ENCODE measurements at regions not wholly inside any gene's neighbourhood (a gene's known extent, or its start where the extent isn't known, plus 50 kb on each side); places are given as distances from the start of the nearest gene placed in this dataset.

DNA sequence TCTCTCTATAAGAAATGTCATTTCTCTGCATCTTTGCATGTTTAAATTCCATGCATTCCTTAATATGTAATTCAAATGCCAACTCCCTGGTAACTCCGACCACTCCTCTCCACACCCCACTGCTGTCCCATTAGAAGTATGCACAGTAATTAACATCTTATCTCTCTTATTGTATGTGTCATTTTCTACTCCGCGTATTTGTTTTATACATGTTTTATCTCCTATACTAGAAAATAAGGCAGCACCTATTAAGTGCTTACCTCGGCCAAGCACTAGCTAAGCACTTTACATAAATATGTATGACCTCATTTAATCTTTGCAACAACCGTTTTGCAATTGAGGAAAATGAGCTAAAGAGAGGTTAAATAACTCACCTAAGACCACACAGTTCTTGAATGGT, 469.8 kb downstream of the BCAT1 start:
- no peaks in the 10 kb centered on the region for H3K36me3 Mint-ChIP-seq (ENCODE audit: low read depth)
- no peaks in the 10 kb centered on the region for H3K4me1 Mint-ChIP-seq (ENCODE audit: low read depth)

DNA sequence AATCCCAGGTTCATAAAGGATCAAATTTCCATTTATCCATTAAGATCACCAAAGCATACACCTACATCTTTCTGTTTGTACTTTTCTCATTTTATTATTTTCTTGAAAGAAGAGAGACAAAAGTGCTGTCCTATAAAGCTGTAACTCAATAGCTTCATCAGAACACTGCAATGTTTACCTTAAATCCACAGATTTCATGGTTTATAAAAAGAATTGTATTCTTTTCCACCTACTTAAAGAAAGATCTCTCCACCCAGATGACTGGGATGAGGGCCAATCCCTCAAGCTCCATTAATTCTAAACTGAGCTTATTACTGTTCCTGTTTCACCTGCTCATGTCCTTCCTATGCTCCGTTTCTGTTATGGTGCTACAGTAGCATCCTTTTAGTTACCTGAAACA, 470.6 kb downstream of the BCAT1 start:
- Mint-ChIP-seq H3K9me3 (no peaks in the 10 kb centered on the region), H3K27ac (no peak overlapping the region), H3K36me3 (ENCODE audit: low read depth) (no peaks in the 10 kb centered on the region), H3K4me1 (ENCODE audit: low read depth) (no peaks in the 10 kb centered on the region), H3K27me3 (ENCODE audit: low read depth) (no peaks in the 10 kb centered on the region), H3K4me3 (ENCODE audit: low read depth) (no peak overlapping the region)
- no peak for DNase-seq (ENCODE audit: low spot score)
- intact Hi-C loops (cut with micrococcal nuclease): no loop called here

More for the DNA sequence above, 469.8 kb downstream of the BCAT1 start:
- intact Hi-C loops (cut with micrococcal nuclease): no loop called here
- Mint-ChIP-seq H3K27me3 (ENCODE audit: low read depth) (no peaks in the 10 kb centered on the region), H3K4me3 (ENCODE audit: low read depth) (no peak overlapping the region), H3K27ac (no peak overlapping the region), H3K9me3 (no peaks in the 10 kb centered on the region)
- no peak for DNase-seq (ENCODE audit: low spot score)

DNA sequence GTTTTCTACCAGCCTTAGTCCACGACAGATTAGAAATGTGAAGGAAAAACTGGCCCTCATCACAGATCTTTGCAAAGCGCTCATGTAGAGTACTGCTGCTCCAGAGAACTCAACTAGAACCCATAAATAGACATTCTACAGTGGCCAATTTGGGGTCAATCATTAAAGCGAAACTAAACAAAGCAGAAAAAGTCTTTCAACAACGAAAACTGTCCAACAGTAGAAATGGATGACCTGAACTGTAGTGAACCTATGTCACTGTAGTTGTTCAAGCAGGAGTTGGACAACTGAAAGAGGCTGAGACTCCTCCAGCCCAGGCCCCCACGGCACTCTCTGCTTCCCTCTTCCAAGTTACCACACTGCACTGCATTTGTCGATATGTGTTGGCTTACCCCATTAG, 472.6 kb downstream of the BCAT1 start:
- no peaks in the 10 kb centered on the region for H3K36me3 Mint-ChIP-seq (ENCODE audit: low read depth)
- no peak for DNase-seq (ENCODE audit: low spot score)
- H3K9me3 Mint-ChIP-seq: no peaks in the 10 kb centered on the region

DNA sequence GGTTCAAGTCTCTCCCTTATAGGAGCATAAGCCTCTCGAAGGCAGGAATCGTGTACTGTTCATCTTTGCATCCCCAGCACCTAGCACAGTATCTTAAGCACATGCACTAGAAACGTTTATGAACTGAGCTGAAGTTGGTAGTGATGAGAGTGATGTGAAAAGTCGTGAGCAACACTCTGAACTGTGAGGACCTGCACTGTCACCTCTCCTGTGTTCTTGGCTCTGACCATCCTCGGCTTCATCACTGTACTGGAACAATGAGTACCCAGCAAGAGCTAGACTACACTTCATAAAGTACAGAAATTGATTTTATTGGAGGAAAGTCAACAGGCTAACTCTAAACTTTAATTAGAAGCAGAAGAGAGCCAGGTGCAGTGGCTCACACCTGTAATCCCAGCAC, 473.6 kb downstream of the BCAT1 start:
- intact Hi-C loops (cut with micrococcal nuclease): no loop called here
- no peak for DNase-seq (ENCODE audit: low spot score)
- Mint-ChIP-seq H3K27ac (no peak overlapping the region), H3K27me3 (ENCODE audit: low read depth) (no peaks in the 10 kb centered on the region), H3K9me3 (no peaks in the 10 kb centered on the region), H3K4me3 (ENCODE audit: low read depth) (no peak overlapping the region), H3K36me3 (ENCODE audit: low read depth) (no peaks in the 10 kb centered on the region), H3K4me1 (ENCODE audit: low read depth) (no peaks in the 10 kb centered on the region)

More for the DNA sequence above, 472.6 kb downstream of the BCAT1 start:
- no peak overlapping the region for H3K27ac Mint-ChIP-seq
- intact Hi-C loops (cut with micrococcal nuclease): no loop called here
- H3K4me3 Mint-ChIP-seq (ENCODE audit: low read depth): no peak overlapping the region
- H3K4me1 Mint-ChIP-seq (ENCODE audit: low read depth): no peaks in the 10 kb centered on the region
- H3K27me3 Mint-ChIP-seq (ENCODE audit: low read depth): no peaks in the 10 kb centered on the region

DNA sequence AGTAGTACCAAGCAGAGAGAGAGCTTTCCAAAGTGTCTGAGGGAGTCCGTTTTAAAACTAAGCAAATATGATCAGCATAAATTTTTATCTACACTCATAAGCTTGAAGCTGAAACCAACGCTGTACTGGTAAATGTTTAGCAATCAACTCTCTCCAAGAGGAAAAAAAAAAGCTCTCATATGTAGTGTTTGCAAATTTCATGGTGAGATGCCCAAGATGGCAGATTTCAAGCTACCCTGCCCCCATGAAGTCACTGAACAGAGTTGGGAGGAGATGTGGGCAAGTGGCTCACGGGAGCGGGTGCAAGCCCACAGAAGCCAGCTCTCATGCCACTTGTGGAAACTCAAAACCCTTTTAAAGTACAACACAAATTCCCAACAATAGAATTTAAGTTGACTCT, 475.8 kb downstream of the BCAT1 start:
- Mint-ChIP-seq H3K4me3 (ENCODE audit: low read depth) (no peak overlapping the region), H3K9me3 (no peaks in the 10 kb centered on the region), H3K4me1 (ENCODE audit: low read depth) (no peaks in the 10 kb centered on the region), H3K27me3 (ENCODE audit: low read depth) (no peaks in the 10 kb centered on the region), H3K27ac (no peak overlapping the region), H3K36me3 (ENCODE audit: low read depth) (no peaks in the 10 kb centered on the region)
- intact Hi-C loops (cut with micrococcal nuclease): no loop called here
- no peak for DNase-seq (ENCODE audit: low spot score)

GRCh38 chr12:24470050-24470449, 478.9 kb downstream of the BCAT1 start:
- Mint-ChIP-seq H3K27ac (no peak overlapping the region), H3K27me3 (ENCODE audit: low read depth) (no peaks in the 10 kb centered on the region), H3K4me3 (ENCODE audit: low read depth) (no peak overlapping the region), H3K4me1 (ENCODE audit: low read depth) (no peaks in the 10 kb centered on the region), H3K36me3 (ENCODE audit: low read depth) (no peaks in the 10 kb centered on the region), H3K9me3 (no peaks in the 10 kb centered on the region)
- intact Hi-C loops (cut with micrococcal nuclease): no loop called here
- no peak for DNase-seq (ENCODE audit: low spot score)

- H3K4me3 Mint-ChIP-seq (ENCODE audit: low read depth): no peak overlapping the region
- H3K27me3 Mint-ChIP-seq (ENCODE audit: low read depth): no peaks in the 10 kb centered on the region
- H3K36me3 Mint-ChIP-seq (ENCODE audit: low read depth): no peaks in the 10 kb centered on the region
- DNase-seq (ENCODE audit: low spot score): no peak
- H3K4me1 Mint-ChIP-seq (ENCODE audit: low read depth): no peaks in the 10 kb centered on the region
- no peaks in the 10 kb centered on the region for H3K9me3 Mint-ChIP-seq
- intact Hi-C loops (cut with micrococcal nuclease): no loop called here
- H3K27ac Mint-ChIP-seq: no peak overlapping the region
Observed at GRCh38 chr12:24469089-24469488, 479.8 kb downstream of the BCAT1 start.

- no peak overlapping the region for H3K27ac Mint-ChIP-seq
- no peaks in the 10 kb centered on the region for H3K4me1 Mint-ChIP-seq (ENCODE audit: low read depth)
- H3K27me3 Mint-ChIP-seq (ENCODE audit: low read depth): no peaks in the 10 kb centered on the region
- intact Hi-C loops (cut with micrococcal nuclease): no loop called here
- no peaks in the 10 kb centered on the region for H3K36me3 Mint-ChIP-seq (ENCODE audit: low read depth)
- H3K9me3 Mint-ChIP-seq: no peaks in the 10 kb centered on the region
- DNase-seq (ENCODE audit: low spot score): no peak
- no peak overlapping the region for H3K4me3 Mint-ChIP-seq (ENCODE audit: low read depth)
Observed at GRCh38 chr12:24467226-24467625, 481.7 kb downstream of the BCAT1 start.

DNA sequence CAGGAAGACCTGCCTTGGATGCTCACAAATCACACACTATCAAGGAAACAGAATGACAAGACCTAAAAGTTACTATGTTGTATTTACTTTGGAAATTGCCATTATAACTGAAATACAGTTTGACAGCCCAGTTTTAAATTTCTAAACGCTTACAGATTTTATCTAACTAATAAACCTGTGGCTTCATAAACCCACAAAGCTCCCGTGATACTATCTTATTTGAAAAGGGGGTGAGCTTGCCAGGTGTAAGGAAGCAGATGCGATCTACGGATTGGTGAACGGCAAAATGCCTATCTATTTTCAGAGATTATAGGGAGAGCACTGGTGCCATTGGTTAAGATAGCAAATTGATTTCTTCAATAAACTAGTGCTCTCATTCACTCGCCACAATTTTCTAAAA, 485.5 kb downstream of the BCAT1 start:
- Mint-ChIP-seq H3K27ac (no peak overlapping the region), H3K9me3 (no peaks in the 10 kb centered on the region)
- no peak for DNase-seq (ENCODE audit: low spot score)

GRCh38 chr12:24462946-24463345, 486.0 kb downstream of the BCAT1 start:
- no peaks in the 10 kb centered on the region for H3K36me3 Mint-ChIP-seq (ENCODE audit: low read depth)
- H3K4me1 Mint-ChIP-seq (ENCODE audit: low read depth): no peaks in the 10 kb centered on the region
- no peak overlapping the region for H3K27ac Mint-ChIP-seq
- H3K9me3 Mint-ChIP-seq: no peaks in the 10 kb centered on the region
- intact Hi-C loops (cut with micrococcal nuclease): no loop called here
- DNase-seq (ENCODE audit: low spot score): no peak
- H3K27me3 Mint-ChIP-seq (ENCODE audit: low read depth): no peaks in the 10 kb centered on the region
- H3K4me3 Mint-ChIP-seq (ENCODE audit: low read depth): no peak overlapping the region

More for the DNA sequence above, 485.5 kb downstream of the BCAT1 start:
- Mint-ChIP-seq H3K36me3 (ENCODE audit: low read depth) (no peaks in the 10 kb centered on the region), H3K4me3 (ENCODE audit: low read depth) (no peak overlapping the region), H3K4me1 (ENCODE audit: low read depth) (no peaks in the 10 kb centered on the region), H3K27me3 (ENCODE audit: low read depth) (no peaks in the 10 kb centered on the region)
- intact Hi-C loops (cut with micrococcal nuclease): no loop called here

DNA sequence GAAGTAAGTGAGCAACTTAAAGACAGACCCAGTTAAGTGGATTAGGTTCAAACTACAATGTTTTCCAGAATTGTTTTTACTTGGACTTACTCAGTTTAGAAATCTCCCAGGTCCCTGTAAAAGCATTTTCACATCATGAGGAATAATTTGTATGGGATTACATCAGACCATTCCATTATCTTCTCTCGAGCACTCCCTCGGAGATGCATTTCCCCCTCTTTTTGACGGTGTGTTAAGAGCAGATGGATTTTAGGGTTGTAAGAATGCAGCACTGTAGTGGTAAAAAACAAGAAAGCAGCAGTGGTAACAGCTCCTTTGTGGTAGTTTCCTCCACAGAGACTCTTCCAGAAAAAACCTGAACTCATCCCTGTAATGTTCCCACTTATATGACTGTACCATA, 488.4 kb downstream of the BCAT1 start:
- no peaks in the 10 kb centered on the region for H3K4me1 Mint-ChIP-seq (ENCODE audit: low read depth)
- no peaks in the 10 kb centered on the region for H3K27me3 Mint-ChIP-seq (ENCODE audit: low read depth)
- H3K9me3 Mint-ChIP-seq: no peaks in the 10 kb centered on the region
- no peak for DNase-seq (ENCODE audit: low spot score)
- intact Hi-C loops (cut with micrococcal nuclease): no loop called here
- H3K27ac Mint-ChIP-seq: no peak overlapping the region
- no peaks in the 10 kb centered on the region for H3K36me3 Mint-ChIP-seq (ENCODE audit: low read depth)
- H3K4me3 Mint-ChIP-seq (ENCODE audit: low read depth): no peak overlapping the region

GRCh38 chr12:24460099-24460498, 488.8 kb downstream of the BCAT1 start:
- no peak overlapping the region for H3K27ac Mint-ChIP-seq
- no peaks in the 10 kb centered on the region for H3K9me3 Mint-ChIP-seq
- no peak for DNase-seq (ENCODE audit: low spot score)
- H3K36me3 Mint-ChIP-seq (ENCODE audit: low read depth): no peaks in the 10 kb centered on the region
- intact Hi-C loops (cut with micrococcal nuclease): no loop called here
- no peaks in the 10 kb centered on the region for H3K4me1 Mint-ChIP-seq (ENCODE audit: low read depth)
- H3K4me3 Mint-ChIP-seq (ENCODE audit: low read depth): no peak overlapping the region
- no peaks in the 10 kb centered on the region for H3K27me3 Mint-ChIP-seq (ENCODE audit: low read depth)

- Mint-ChIP-seq H3K4me1 (ENCODE audit: low read depth) (no peaks in the 10 kb centered on the region), H3K27ac (no peak overlapping the region), H3K36me3 (ENCODE audit: low read depth) (no peaks in the 10 kb centered on the region), H3K4me3 (ENCODE audit: low read depth) (no peak overlapping the region), H3K27me3 (ENCODE audit: low read depth) (no peaks in the 10 kb centered on the region), H3K9me3 (no peaks in the 10 kb centered on the region)
- intact Hi-C loops (cut with micrococcal nuclease): no loop called here
- no peak for DNase-seq (ENCODE audit: low spot score)
Observed at GRCh38 chr12:24455811-24456210, 493.1 kb downstream of the BCAT1 start.

DNA sequence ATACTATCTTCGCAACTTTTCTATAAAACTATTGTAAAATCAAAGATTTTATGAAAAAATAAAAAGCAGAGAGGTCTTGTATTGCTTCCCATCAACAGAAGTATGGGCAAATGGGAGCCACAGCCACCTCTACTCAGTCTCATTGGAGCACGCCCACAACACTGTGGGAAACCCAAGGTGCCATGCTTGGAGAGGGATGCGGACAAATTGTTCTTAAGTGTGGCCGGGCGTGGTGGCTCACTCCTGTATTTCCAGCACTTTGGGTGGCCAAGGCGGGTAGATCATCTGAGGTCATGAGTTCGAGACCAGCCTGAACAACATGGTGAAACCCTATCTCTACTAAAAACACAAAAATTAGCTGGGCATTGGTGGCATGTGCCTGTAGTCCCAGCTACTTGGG, 498.2 kb upstream of the SOX5 start:
- H3K4me3 Mint-ChIP-seq (ENCODE audit: low read depth): no peak overlapping the region
- no peaks in the 10 kb centered on the region for H3K9me3 Mint-ChIP-seq
- intact Hi-C loops (cut with micrococcal nuclease): no loop called here
- DNase-seq (ENCODE audit: low spot score): no peak
- H3K36me3 Mint-ChIP-seq (ENCODE audit: low read depth): no peaks in the 10 kb centered on the region
- H3K27ac Mint-ChIP-seq: no peak overlapping the region
- H3K4me1 Mint-ChIP-seq (ENCODE audit: low read depth): no peaks in the 10 kb centered on the region
- no peaks in the 10 kb centered on the region for H3K27me3 Mint-ChIP-seq (ENCODE audit: low read depth)

Measured in activated T-helper 2 cell treated with anti-CD3 and anti-CD28 coated beads, Interferon-gamma antibody, Interleukin-2, Interleukin-4, amounts not matched to agents 10 μg/mL and 5 μg/mL and 100 μg/mL, durations not matched to agents 14 hours and 24 hours and 36 hours (primary cell).